AG08396 (cell line): ENCODE measurements at regions not wholly inside any gene's neighbourhood (a gene's known extent, or its start where the extent isn't known, plus 50 kb on each side); places are given as distances from the start of the nearest gene placed in this dataset.

Experiments used
- DNase-seq: peaks from one replicate; pipeline ENCODE4 v3.0.0; 2012; ENCODE audit warnings: low spot score, mixed read lengths

DNA sequence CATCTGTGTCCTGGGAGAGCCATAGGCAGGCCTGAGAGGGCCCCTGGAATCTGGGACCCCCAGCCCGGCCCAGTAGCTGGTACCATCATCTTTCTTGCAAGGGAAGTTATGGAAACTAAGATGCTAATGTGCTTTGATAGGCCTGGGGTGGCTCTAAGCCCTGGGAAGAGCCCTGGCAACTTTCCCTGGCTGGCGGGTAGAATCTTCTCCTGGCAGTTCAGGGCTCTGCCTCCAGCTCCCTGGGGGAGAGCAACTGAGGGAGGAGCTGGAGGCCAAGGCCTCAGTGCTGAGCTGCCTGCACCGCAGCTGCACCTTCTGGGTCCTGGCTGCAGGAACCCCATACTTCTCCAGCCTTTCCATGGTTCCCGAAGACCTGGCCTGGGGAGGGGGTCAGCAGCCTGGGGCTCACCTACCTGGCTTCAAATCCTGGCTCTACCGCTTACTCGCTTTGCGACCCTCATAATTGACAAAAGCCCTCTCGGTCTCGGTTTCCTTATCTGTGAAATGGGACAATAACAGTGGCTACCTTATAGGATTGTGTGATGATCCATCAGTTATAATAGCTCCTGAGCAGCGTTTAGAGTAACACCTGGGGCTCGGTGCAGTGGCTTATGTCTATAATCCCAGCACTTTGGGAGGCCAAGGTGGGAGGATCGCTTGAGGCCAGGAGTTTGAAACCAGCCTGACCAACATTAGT is 333.7 kb downstream of the SEC14L1 start:
- no peak for DNase-seq

DNA sequence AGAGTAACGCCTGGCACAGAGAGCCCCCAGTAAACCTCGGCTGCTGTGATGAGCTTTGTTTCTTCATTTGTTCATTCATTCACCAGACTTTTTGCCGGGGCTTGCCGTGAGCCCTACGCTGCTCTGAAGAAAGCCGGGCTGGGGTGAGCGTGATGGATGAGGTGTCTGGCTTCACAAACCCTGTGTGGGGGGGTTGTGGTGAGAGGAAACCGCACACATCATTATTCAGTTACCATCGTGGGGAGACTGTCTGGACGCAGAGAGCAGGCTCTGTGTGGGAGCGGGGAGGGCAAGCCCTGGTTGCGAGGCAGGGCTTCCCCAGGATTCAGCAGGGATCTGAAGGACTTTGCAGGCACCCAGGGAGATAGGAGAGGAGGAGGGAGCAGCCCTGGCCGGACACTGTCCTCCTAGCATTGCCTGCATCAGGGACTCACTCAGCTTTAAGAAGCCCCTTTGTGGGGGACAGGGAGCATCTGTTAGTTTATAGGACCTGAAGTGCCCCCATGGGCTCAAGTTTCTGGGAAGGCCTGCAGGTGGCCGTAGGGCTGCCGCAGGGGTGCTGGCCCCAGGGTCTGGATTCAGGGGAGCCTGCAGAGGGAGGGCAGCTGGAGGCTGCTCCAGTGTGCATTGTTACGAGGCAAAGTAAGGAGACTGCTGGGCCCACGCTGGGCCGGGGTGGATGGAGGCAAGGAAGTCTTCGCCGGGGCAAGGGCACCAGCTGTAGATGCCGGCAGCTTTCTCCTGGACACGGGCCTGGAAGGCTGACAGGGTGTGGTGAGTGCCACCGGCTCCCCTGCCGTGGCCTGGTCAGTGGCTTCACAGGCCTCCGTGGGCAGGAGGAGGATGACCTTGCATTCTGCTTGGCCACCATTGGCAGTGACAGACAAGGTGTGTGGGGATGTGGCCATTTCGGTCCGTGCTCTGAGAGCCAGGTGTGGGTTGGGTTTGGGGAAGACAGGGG is 334.5 kb downstream of the SEC14L1 start:
- DNase-seq, result peak; percentile 78

DNA sequence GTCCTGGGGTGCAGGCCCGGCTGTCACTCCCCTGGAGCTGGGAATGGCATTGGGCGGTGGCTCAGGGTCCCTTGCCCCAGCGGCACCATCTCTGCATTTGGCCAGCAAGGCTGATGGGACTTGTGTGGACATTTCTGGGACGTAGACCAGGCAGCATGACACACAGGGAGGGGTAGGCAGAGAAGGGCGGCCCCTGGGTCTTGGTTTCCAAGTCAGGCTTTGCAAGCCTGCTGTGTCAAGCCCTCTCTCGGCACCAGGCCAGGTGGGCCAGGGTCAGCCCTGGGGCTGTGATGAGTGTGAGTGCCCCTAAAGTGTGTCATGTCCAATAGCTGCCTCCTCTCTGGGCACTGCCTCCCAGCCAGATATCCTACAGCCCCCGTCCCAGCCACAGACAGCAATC is 335.2 kb downstream of the SEC14L1 start:
- DNase-seq, result no peak

DNA sequence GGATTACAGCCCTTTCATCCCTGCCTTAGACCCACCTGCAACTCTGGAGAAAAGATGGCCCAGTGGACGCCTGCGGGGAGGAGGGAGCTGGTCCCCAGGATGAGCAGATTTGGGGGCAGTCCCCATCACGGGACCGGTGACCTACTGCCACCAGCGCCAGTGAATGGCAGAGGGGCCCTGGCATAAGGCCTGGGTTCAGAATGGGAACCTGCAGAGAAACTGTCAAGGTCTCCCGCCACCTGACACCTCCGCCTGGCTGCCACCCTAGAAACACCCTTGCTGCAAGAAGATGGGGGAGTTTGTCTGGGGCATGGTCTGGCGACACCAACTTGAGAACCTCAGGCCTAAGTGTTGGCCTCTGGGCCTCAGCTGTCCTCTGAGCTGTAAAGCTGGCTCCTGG is 335.7 kb downstream of the SEC14L1 start:
- no peak for DNase-seq

DNA sequence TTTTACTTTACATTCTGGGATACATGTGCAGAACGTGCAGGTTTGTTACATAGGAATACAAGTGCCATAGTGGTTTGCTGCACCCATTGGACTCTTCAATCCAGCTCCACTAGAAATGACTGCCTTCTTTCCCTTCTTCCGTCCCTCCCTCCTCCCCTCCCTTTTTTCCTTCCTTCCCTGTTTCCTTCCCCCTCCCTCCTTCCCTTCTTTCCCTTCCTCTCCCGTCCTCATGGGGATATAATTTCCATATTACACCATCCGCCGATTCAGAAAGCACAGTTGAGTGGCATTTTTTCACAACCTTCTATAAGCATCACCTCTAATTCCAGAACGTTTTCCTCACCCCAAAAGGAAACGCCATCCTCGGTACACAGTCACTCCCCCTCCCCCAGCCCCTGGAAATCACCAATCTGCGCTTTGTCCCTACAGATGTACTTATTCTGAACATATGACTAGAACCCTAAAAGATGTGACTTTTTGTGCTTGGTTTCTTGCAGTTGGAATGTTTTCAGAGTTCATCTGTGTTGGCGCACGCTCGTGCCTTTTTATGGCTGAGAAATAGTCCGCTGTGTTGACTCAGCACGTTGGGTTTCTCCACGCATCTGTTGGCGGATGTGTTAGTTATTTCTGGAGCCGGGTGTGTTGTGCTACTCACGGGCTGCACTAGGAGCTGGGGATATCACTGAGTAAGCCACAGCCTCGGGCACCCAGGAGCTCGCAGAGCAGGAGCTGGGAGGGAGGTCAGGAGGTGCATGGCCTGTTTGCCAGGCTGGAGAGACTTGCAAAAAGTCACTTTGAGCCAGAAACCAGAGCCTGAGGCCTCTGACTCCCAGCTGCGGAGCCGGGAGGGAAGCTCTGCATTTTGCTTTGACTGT is 336.4 kb downstream of the SEC14L1 start:
- peak; percentile 92 for DNase-seq

DNA sequence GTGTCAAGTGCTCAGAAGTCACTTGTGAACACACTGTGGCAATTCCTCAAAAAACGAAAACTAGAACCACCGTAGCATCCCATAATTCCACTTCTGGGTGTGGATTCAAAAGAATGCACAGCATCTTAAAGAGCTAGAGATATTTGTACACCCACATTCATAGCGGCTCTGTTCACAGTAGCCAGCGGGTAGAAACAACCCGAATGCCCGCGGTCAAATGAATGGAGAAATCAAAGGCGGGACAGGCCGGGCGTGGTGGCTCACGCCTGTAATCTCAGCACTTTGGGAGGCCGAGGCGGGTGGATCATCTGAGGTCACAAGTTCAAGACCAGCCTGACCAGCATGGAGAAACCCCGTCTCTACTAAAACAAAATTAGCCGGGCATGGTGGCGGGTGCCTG is 337.5 kb downstream of the SEC14L1 start:
- DNase-seq, result no peak

DNA sequence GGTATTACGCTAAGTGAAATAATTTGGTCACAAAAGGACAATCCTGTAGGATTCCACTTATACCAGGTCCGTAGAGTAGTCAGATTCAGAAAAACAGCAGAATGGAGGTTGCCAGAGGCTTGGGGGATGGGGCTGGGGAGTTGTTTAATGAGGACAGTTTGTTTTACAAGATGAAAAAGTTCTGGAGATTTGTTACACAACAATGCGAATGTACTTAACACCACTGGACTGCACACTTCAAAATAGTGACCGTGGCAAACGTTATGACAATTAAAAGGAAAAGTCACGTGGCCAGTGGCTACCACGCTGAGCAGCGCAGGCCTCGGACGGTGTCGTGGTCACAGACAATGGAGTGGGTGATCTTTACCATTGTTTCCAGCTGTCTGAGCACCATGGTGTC is 338.1 kb downstream of the SEC14L1 start:
- no peak for DNase-seq

DNA sequence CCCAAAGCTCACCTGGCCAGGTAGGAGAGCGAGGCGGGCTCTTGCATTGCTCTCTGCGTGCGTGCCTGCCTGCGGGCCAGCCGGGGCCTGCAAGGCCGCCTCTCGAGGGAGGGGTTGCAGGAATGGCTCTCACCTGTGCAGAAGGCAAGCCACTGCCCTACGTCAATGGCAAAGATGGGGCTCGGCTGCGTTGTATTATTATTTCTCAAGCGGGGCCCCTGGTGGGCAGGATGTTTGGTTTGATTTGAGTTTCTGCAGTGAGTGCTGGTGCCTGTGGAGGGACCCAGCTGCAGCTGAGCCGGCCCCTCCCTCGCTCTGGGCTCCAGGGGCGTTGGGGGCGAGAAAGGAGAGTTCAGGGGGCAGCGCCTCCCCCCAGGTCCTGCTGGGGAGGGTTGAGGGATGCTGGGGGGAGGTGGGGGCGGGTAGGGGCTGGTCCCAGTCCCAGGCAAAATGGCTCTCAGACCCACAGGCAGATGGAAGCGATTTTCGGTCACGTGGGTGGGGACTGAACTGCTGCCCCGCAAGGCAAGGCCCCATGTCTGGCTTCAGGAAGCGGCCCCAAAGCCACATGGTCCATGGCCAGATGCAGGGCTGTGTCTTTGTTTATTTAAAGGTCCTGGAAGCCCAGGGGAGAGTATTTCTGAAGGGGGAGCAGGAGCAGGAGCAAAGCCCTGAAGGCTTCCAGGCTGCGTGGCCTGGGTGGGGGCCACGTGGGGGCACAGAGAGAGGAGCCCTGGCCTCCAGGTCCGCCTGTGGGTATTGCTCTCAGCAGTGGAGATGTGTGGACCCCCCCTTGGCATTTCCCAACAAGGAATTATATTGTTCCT is 338.8 kb downstream of the SEC14L1 start:
- DNase-seq, result no peak

DNA sequence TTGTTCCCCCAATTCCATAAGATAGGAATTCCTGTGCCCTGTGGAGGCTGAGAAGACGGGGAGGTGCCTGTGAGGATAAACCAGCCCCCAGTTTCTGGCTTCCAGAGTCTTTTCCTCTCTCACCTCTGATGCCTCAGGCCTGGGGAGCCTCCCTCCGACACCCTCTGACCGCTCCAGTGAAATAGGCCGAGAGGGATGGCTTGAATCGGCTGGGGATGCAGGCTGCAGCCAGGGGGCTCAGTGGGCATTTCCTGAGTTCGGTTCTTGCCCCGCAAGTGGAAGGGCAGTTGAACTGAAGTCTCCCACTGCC is 339.4 kb downstream of the SEC14L1 start:
- DNase-seq, result no peak

DNA sequence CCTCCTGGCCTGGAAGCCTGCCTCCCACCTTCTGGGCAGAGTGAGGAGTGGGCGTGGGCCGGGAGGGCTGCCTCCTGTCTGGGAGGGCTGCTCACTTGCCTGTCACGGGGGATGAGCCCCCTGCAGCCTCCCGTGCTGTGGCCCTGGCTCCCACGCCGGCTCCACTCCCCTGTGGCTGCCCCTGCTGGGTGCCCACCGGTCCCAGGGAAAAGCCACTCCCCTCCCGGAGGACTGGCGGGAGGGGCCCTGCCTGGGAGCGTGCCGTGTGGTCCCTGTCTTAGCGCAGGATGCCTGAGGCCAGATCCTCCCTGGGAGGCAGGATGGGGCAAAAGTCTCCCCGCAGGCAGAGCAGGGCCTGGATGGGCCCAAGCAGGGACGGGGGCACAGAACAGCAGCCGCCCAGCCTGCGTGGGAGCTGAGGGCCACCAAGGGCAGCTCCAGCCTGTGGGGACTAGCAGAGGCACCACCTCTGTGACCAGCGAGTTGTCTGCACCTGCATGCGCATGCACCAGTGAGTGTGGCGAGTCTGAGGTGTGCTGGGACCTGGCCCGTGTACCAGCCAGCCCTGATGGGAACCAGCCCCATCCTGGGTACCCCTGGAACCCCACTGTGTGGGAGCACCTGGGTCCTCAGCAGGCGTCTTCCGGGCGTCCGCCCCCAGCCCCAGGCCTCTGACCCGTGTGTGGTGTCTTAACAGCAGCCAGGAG is 339.9 kb downstream of the SEC14L1 start:
- DNase-seq, result no peak

DNA sequence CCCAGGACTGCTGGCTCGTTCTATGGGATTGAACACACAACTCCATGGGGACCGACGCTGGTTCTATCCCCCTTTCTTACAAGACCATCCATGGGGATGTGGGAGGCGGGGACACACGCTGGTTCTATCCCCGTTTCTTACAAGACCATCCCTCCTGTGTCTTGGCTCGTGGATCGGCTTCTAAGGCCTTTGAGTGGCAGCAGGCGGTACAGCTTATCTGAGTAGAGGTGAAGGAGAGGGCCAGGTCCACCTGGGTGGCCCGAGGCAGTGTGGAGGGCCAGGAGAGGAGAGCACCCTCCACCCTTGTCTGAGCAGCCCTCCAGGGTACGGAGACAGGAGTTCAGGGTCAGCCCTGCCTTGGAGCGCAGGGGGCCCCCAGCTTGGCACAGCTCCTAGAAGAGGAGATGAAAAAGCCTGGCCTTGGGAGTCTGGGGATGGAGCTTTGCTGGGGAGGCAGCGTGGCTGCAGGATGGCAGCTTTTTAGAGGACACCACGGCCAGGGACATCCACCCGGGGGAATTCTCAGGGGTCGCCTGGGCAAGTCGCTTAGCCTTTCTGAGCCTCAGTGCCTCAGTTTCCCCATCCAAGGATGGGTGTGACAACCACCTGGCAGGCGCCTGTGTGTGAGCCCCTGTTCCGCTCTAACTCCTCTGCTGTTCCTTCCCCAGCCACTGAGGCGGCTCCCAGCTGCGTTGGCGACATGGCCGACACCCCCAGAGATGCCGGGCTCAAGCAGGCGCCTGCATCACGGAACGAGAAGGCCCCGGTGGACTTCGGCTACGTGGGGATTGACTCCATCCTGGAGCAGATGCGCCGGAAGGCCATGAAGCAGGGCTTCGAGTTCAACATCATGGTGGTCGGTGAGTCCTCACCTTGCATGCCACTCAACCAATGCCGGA is 341.0 kb downstream of the SEC14L1 start:
- no peak for DNase-seq

DNA sequence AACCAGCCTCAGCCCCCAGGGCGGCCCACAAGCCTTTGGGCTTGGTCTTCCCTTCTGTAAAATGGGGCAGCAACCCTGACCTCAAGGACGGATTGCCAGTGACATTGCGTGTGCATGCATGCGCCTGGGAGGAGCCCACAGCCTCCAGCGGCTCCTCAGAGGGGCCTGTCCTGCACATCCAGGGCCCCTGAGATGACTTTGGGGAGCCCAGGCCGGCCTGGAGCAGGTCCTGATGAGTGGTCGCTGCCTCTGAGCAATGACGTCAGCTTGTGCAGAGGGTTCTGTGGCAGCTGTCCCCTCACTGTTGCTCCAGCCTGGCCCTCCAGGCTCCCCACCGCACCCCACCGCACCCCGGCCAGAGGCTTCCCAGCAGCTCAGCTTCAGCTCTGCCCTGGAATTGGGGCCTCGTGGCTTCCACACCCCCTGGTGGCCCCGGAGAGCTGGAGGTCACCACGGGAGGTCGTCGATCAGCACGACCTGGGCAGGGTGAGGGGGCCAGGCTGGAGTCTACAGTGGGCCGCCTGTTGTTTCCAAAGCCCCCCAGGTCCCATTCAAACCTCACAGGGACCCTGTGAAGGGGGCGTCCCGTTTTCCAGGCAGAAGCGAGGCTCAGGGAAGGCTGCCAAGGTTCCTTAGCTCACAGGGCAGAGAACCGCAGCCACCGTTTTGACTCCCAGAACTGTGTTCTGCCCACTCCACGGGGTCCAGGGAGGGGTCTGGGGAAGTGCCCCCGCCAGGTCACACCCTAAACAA is 341.8 kb downstream of the SEC14L1 start:
- DNase-seq, result no peak

DNA sequence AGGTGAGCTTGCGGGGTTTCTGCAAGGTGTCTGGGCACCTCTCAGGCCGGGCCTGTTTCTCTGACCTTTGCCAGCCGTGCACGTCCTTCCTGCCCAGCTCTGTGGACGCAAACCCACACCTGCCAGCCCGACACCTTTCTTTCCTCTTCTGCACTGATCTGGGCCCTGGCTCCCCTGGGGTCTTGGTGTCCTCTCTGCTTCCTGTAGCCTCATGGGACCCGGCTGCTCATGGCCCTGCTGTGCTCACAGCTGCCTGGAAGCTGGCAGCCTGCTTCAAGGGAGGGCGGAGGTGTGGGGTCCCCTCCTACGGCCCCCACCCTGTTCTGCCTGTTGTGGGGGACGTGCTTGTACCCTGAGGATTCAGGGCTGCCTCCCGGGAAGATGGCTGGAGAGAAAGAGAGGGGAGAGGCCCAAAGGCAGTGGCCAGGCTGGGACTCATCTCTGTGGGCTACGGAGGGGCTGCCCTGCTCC is 342.4 kb downstream of the SEC14L1 start:
- no peak for DNase-seq

DNA sequence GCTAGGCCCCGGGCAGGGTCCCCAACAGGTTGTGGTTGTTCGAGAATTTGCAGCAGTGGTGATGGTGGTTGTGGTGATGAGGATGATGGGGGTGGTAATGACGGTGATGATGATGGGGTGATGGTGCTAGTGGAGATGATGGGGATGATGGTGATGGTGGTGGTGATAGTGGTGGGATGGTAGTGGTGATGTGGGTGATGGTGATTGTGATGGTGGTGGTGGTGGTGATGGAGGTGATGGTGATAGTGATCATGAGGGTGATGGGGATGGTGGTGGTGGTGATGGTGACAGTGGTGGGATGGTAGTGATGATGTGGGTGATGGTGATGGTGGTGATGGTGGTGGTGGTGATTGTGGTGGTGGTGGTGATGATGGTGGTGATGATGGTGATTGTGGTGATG is 343.3 kb downstream of the SEC14L1 start:
- DNase-seq, result no peak

DNA sequence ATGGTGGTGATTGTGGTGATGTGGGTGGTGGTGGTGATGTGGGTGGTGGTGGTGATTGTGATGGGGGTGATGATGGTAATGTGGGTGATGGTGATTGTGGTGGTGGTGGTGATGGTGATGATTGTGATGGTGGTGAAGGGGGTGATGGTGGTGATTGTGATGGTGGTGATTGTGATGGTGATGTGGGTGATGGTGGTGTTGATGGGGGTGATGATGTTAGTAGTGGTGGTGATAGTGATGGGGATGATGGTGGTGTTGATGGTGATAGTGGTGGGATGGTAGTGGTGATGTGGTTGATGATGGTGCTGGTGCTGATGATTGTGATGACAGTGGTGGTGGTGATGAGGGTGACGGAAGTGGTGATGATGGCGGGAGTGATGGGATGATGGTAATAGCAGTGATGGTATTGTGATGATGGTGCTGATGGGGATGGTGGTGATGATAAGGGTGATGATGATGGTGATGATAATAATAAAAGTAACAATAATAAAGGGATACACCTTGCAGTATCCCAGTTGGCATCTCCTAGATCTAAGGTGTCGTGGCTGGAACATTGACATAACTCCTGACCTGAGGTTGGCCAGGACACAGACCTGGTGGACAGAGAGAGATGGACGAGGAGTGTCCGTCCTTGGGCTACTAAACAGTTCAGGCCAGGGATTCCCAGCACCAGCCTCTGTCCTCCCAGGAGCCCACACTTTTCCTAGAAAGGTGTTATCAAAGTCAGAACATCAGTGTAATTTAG is 344.5 kb downstream of the SEC14L1 start:
- no peak for DNase-seq

DNA sequence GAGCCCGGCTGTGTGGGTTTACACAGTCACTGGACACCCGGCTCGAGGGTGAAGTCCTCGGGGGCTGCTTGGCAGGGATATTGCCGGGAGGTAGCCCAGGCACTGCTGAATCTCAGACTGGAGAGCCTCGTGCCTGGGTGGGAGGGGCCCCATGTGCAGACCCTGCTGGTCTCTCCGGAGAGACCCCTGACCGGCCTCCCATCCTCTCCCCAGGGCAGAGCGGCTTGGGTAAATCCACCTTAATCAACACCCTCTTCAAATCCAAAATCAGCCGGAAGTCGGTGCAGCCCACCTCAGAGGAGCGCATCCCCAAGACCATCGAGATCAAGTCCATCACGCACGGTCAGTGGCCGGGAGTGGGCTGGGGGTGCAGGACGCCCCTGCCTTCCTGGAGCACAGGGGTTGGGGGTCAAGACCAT is 346.5 kb downstream of the SEC14L1 start:
- DNase-seq, result no peak

DNA sequence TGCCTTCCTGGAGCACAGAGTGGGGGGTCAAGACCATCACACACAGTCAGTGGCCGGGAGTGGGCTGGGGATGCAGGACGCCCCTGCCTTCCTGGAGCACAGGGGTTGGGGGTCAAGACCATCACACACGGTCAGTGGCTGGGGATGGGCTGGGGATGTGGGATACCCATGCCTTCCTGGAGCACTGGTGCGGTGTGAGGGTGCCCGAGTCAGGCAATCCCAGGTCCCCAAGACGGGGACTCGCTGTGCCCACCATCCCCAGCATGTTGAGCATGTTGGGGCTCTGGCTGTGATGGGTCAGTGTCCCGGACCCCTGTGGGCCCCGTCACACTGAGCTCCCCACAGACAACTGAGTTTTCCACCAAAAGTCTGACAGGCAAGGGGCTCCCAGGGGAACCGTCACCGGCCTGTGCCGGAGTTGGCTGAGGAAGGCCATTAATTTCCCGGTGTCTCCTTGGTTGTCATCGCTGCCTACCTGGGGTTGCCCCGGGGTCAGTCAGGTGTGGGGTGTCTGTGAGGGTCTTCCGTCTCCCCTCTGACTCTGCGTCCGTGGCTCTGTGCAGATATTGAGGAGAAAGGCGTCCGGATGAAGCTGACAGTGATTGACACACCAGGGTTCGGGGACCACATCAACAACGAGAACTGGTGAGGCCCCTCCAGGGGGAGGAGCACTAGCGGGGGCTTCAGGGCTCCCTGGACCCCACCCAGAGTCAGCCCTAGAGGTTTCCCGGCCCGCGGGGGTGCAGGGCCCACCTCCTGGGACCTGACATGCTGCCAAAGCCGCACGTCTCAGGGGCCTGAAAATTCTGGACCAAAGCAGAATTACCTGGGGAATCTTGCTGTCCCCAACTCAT is 347.1 kb downstream of the SEC14L1 start:
- no peak for DNase-seq
